Lower leg skin (tissue), 3 donors: ENCODE measurements at regions not wholly inside any gene's neighbourhood (a gene's known extent, or its start where the extent isn't known, plus 50 kb on each side); places are given as distances from the start of the nearest gene placed in this dataset.

Source experiments
- CTCF ChIP-seq, 3 donors: fragments of 450-650 bp; IDR thresholded peaks; one replicate each; pipeline ENCODE4 v1.5.1; 2016; ENCODE audit warnings: antibody characterized with exemption in 3 of 3, mild to moderate bottlenecking in 3 of 3, moderate library complexity in 2 of 3
- POLR2A ChIP-seq, 2 donors: fragments of 450-650 bp; IDR thresholded peaks; one replicate each; pipeline ENCODE4 v1.6.1; 2016 to 2017; ENCODE audit warnings: antibody characterized with exemption in 2 of 2, mild to moderate bottlenecking in 1 of 2, moderate library complexity in 1 of 2

- TF ChIP-seq CTCF (IDR thresholded peaks at IDR 0.05) (no peak), POLR2A (IDR thresholded peaks at IDR 0.05) (no peak)
These were observed 101.8 kb upstream of the APCDD1 start for GRCh38 chr18:10352671-10353070.
